OCI-LY1 (cell line): ENCODE measurements at regions not wholly inside any gene's neighbourhood (a gene's known extent, or its start where the extent isn't known, plus 50 kb on each side); places are given as distances from the start of the nearest gene placed in this dataset.
"Not testable (repeated sequence)": the region's sequence is repeated elsewhere in the genome, so short reads cannot be mapped to it uniquely, and the experiment has no call there.

ENCODE experiments used
- H2AFZ ChIP-seq: fragments of 200-600 bp; sonication (generic), shearing (Covaris generic); 2 replicates; pipeline ENCODE4 v1.6.0; 2014; ENCODE audit warnings: antibody characterized with exemption, mild to moderate bottlenecking, low read length
- H3F3A ChIP-seq: fragments of 200-600 bp; sonication (generic), shearing (Covaris generic); 2 replicates; pipeline ENCODE4 v1.6.0; 2014; ENCODE audit warnings: mild to moderate bottlenecking, antibody characterized with exemption, low read length, moderate library complexity; ENCODE audit not compliant: insufficient read depth
- H3K27ac ChIP-seq: fragments of 200-600 bp; sonication (generic); 2 replicates; pipeline ENCODE4 v1.5.1; 2014; ENCODE audit warnings: low read length, mixed run types, mild to moderate bottlenecking, low read depth; ENCODE audit not compliant: poor library complexity, severe bottlenecking
- H3K27me3 ChIP-seq: fragments of 200-600 bp; sonication (generic); 2 replicates; pipeline ENCODE4 v1.6.0; 2014; ENCODE audit warnings: antibody characterized with exemption, mild to moderate bottlenecking, low read length, moderate library complexity; ENCODE audit not compliant: insufficient read depth
- H3K36me3 ChIP-seq: fragments of 200-600 bp; sonication (generic); 2 replicates; pipeline ENCODE4 v1.6.1; 2014; ENCODE audit warnings: mild to moderate bottlenecking, antibody characterized with exemption, low read length, moderate library complexity, mixed read lengths; ENCODE audit not compliant: insufficient read depth
- H3K4me1 ChIP-seq: fragments of 200-600 bp; sonication (generic); 2 replicates; pipeline ENCODE4 v1.5.1; 2014; ENCODE audit warnings: mild to moderate bottlenecking, low read length, moderate library complexity; ENCODE audit not compliant: insufficient read depth, severe bottlenecking
- H3K4me2 ChIP-seq: fragments of 200-600 bp; sonication (generic), shearing (Covaris generic); 2 replicates; pipeline ENCODE4 v1.6.1; 2014; ENCODE audit warnings: low read length
- H3K4me3 ChIP-seq: fragments of 200-600 bp; sonication (generic); 2 replicates; pipeline ENCODE4 v1.5.1; 2014; ENCODE audit warnings: low read length, low read depth, mild to moderate bottlenecking, mixed read lengths; ENCODE audit not compliant: poor library complexity, severe bottlenecking
- H3K79me2 ChIP-seq: fragments of 200-600 bp; shearing (Covaris generic); 2 replicates; pipeline ENCODE4 v1.6.1; 2016; ENCODE audit warnings: mixed run types, low read length, mixed read lengths; ENCODE audit not compliant: insufficient read depth
- H3K9ac ChIP-seq: fragments of 200-600 bp; sonication (generic), shearing (Covaris generic); 2 replicates; pipeline ENCODE4 v1.6.1; 2014; ENCODE audit warnings: mild to moderate bottlenecking, low read length, mixed read lengths
- H3K9me2 ChIP-seq: fragments of 200-600 bp; sonication (generic), shearing (Covaris generic); 2 replicates; pipeline ENCODE4 v1.6.1; 2014; ENCODE audit warnings: low read depth, mild to moderate bottlenecking, low read length, mixed read lengths
- H3K9me3 ChIP-seq: fragments of 200-600 bp; shearing (Covaris generic); 2 replicates; pipeline ENCODE4 v1.6.1; 2014; ENCODE audit warnings: low read length, mixed read lengths
- H4K20me1 ChIP-seq: fragments of 200-600 bp; sonication (generic), shearing (Covaris generic); 2 replicates; pipeline ENCODE4 v1.6.0; 2016; ENCODE audit warnings: mild to moderate bottlenecking, low read length; ENCODE audit not compliant: insufficient read depth
- CTCF ChIP-seq: fragments of 200-600 bp; sonication (generic), shearing (Covaris generic); IDR thresholded peaks from 2 replicates; pipeline ENCODE4 v1.5.1; 2017; ENCODE audit warnings: mild to moderate bottlenecking, antibody characterized with exemption, low read length, moderate library complexity, mixed read lengths
- EZH2 ChIP-seq: fragments of 200-600 bp; sonication (generic), shearing (Covaris generic); IDR thresholded peaks from 2 replicates; pipeline ENCODE4 v1.8.0; 2017; ENCODE audit warnings: borderline replicate concordance, mixed run types, mild to moderate bottlenecking, antibody characterized with exemption, low read length, moderate library complexity, mixed read lengths

GRCh38 chr4:101644516-101644915 is 146.0 kb upstream of the BANK1 start:
- Histone ChIP-seq H3K9ac (no peak overlapping the region), H3K4me2 (no peak overlapping the region), H3K36me3 (no peaks in the 10 kb centered on the region), H3K4me1 (no peaks in the 10 kb centered on the region), H3K27me3 (no peaks in the 10 kb centered on the region), H3K9me2 (no peaks in the 10 kb centered on the region), H3K27ac (no peak overlapping the region), H4K20me1 (no peaks in the 10 kb centered on the region), H3K4me3 (no peak overlapping the region), H3F3A (no peaks in the 10 kb centered on the region), H3K79me2 (no peaks in the 10 kb centered on the region), H3K9me3 (no peaks in the 10 kb centered on the region), H2AFZ (no peak overlapping the region)
- TF ChIP-seq CTCF = no peak
- no peak for TF ChIP-seq EZH2

- H3F3A ChIP-seq = no peaks in the 10 kb centered on the region
- no peaks in the 10 kb centered on the region for H3K9me2 ChIP-seq
- H3K4me2 ChIP-seq = no peak overlapping the region
- no peaks in the 10 kb centered on the region for H3K4me1 ChIP-seq
- TF ChIP-seq CTCF (no peak), EZH2 (no peak)
- no peaks in the 10 kb centered on the region for H3K27me3 ChIP-seq
- H2AFZ ChIP-seq = no peak overlapping the region
- no peaks in the 10 kb centered on the region for H4K20me1 ChIP-seq
- H3K79me2 ChIP-seq = no peaks in the 10 kb centered on the region
- H3K9me3 ChIP-seq = no peaks in the 10 kb centered on the region
- no peaks in the 10 kb centered on the region for H3K36me3 ChIP-seq
- no peak overlapping the region for H3K27ac ChIP-seq
- H3K4me3 ChIP-seq = no peak overlapping the region
- no peak overlapping the region for H3K9ac ChIP-seq
Observed at GRCh38 chr4:101643186-101643837, 147.2 kb upstream of the BANK1 start.

GRCh38 chr4:101632766-101633165 is 157.8 kb upstream of the BANK1 start:
- H3F3A ChIP-seq, H3K4me1 ChIP-seq, H3K4me3 ChIP-seq, H3K36me3 ChIP-seq, H2AFZ ChIP-seq, H3K9me2 ChIP-seq, H3K9me3 ChIP-seq, H3K27ac ChIP-seq, H4K20me1 ChIP-seq, H3K9ac ChIP-seq, H3K79me2 ChIP-seq, H3K27me3 ChIP-seq, H3K4me2 ChIP-seq: not testable (repeated sequence)

GRCh38 chr4:101630319-101630986 is 160.1 kb upstream of the BANK1 start:
- H4K20me1 ChIP-seq = no peaks in the 10 kb centered on the region
- no peaks in the 10 kb centered on the region for H3K79me2 ChIP-seq
- H3K27me3 ChIP-seq = no peaks in the 10 kb centered on the region
- TF ChIP-seq CTCF = no peak
- TF ChIP-seq EZH2 = no peak
- no peak overlapping the region for H3K4me3 ChIP-seq
- H3F3A ChIP-seq = no peaks in the 10 kb centered on the region
- no peaks in the 10 kb centered on the region for H3K36me3 ChIP-seq
- H3K9me2 ChIP-seq = no peaks in the 10 kb centered on the region
- peaks cover 5% of the 10 kb centered on the region for H3K4me1 ChIP-seq
- H2AFZ ChIP-seq = no peak overlapping the region
- no peaks in the 10 kb centered on the region for H3K9me3 ChIP-seq
- H3K27ac ChIP-seq = no peak overlapping the region
- H3K9ac ChIP-seq = no peak overlapping the region
- H3K4me2 ChIP-seq = no peak overlapping the region
